Loucy (cell line): ENCODE measurements at regions not wholly inside any gene's neighbourhood (a gene's known extent, or its start where the extent isn't known, plus 50 kb on each side); places are given as distances from the start of the nearest gene placed in this dataset.
"Not testable (repeated sequence)": the region's sequence is repeated elsewhere in the genome, so short reads cannot be mapped to it uniquely, and the experiment has no call there.

Source experiments
- EZH2phosphoT487 ChIP-seq: fragments of 200-600 bp; IDR thresholded peaks from 2 replicates; pipeline ENCODE4 v1.6.1; 2018; ENCODE audit warnings: antibody characterized with exemption, mild to moderate bottlenecking, moderate library complexity, borderline replicate concordance
- TF ChIP-seq, protein P1 (sequence below): fragments of 200-600 bp; sonication (generic); conservative IDR thresholded peaks from 2 replicates; pipeline ENCODE4 v1.5.1; 2014; ENCODE audit warnings: mild to moderate bottlenecking, antibody characterized with exemption, low read length

DNA sequence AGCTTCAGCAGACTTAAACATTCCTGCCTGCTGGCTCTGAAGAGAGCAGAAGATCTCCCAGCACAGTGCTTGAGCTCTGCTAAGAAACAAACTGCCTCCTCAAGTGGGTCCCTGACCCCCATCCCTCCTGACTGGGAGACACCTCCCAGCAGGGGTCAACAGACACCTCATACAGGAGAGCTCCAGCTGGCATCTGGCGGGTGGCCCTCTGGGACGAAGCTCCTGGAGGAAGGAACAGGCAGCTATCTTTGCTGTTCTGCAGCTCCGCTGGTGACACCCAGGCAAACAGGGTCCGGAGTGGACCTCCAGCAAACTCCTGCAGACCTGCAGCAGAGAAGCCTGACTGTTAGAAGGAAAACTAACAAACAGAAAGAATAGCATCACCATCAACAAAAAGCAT is 139.3 kb downstream of the ATXN7L3B start:
- TF ChIP-seq, protein P1, sequence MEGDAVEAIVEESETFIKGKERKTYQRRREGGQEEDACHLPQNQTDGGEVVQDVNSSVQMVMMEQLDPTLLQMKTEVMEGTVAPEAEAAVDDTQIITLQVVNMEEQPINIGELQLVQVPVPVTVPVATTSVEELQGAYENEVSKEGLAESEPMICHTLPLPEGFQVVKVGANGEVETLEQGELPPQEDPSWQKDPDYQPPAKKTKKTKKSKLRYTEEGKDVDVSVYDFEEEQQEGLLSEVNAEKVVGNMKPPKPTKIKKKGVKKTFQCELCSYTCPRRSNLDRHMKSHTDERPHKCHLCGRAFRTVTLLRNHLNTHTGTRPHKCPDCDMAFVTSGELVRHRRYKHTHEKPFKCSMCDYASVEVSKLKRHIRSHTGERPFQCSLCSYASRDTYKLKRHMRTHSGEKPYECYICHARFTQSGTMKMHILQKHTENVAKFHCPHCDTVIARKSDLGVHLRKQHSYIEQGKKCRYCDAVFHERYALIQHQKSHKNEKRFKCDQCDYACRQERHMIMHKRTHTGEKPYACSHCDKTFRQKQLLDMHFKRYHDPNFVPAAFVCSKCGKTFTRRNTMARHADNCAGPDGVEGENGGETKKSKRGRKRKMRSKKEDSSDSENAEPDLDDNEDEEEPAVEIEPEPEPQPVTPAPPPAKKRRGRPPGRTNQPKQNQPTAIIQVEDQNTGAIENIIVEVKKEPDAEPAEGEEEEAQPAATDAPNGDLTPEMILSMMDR = not testable (repeated sequence)
- TF ChIP-seq EZH2phosphoT487 = not testable (repeated sequence)
